ENCODE measurements at regions not wholly inside any gene's neighbourhood (a gene's known extent, or its start where the extent isn't known, plus 50 kb on each side); places are given as distances from the start of the nearest gene placed in this dataset.

- TF ChIP-seq CTCF (IDR thresholded peaks at IDR 0.05): no peak
- Histone ChIP-seq H3K27me3 (ENCODE audit: control insufficient read depth in 1 of 2, insufficient read depth in 2 of 2, low read length in 2 of 2) (no peaks in the 10 kb centered on the region), H3K4me3 (ENCODE audit: low read length) (no peak overlapping the region), H3K36me3 (ENCODE audit: insufficient read depth, low read length) (no peaks in the 10 kb centered on the region), H3K4me1 (ENCODE audit: insufficient read depth, low read length) (peaks cover 10% of the 10 kb centered on the region), H3K27ac (ENCODE audit: low read depth in 1 of 2, low read length in 2 of 2) (no peak overlapping the region), H3K9me3 (ENCODE audit: control insufficient read depth in 1 of 2, insufficient read depth in 1 of 2, low read length in 2 of 2) (no peaks in the 10 kb centered on the region)
- intact Hi-C loops (cut with DNase I, micrococcal nuclease): no loop called here
- POLR2A ChIA-PET: no interaction called here
- H3K27ac Mint-ChIP-seq: no peak overlapping the region
- DNase-seq: no peak
- H3K4me3 Mint-ChIP-seq: no peak overlapping the region
- CTCF ChIA-PET: no interaction called here
- peaks cover 19% of the 10 kb centered on the region for H3K4me1 Mint-ChIP-seq (ENCODE audit: low read depth)
- ATAC-seq (ENCODE audit: poor library complexity): no peak
- no peaks in the 10 kb centered on the region for H3K36me3 Mint-ChIP-seq (ENCODE audit: low read depth)
- H3K27me3 Mint-ChIP-seq: no peaks in the 10 kb centered on the region
- no peaks in the 10 kb centered on the region for H3K9me3 Mint-ChIP-seq
These were observed 155.3 kb upstream of the ALKAL2 start for GRCh38 chr2:443216-443615.

- no peaks in the 10 kb centered on the region for H3K36me3 ChIP-seq (ENCODE audit: insufficient read depth, low read length)
- no peaks in the 10 kb centered on the region for H3K9me3 Mint-ChIP-seq
- H3K27me3 ChIP-seq (ENCODE audit: control insufficient read depth in 1 of 2, insufficient read depth in 2 of 2, low read length in 2 of 2): no peaks in the 10 kb centered on the region
- no peak for DNase-seq
- no peak overlapping the region for H3K27ac ChIP-seq (ENCODE audit: low read depth in 1 of 2, low read length in 2 of 2)
- no peak for ATAC-seq (ENCODE audit: poor library complexity)
- H3K4me3 ChIP-seq (ENCODE audit: low read length): no peak overlapping the region
- H3K4me1 Mint-ChIP-seq (ENCODE audit: low read depth): peaks cover 32% of the 10 kb centered on the region
- no peaks in the 10 kb centered on the region for H3K9me3 ChIP-seq (ENCODE audit: control insufficient read depth in 1 of 2, insufficient read depth in 1 of 2, low read length in 2 of 2)
- CTCF ChIA-PET: no interaction called here
- peaks cover 27% of the 10 kb centered on the region for H3K4me1 ChIP-seq (ENCODE audit: insufficient read depth, low read length)
- no peaks in the 10 kb centered on the region for H3K27me3 Mint-ChIP-seq
- intact Hi-C loops (cut with DNase I, micrococcal nuclease): no loop called here
- TF ChIP-seq CTCF (IDR thresholded peaks at IDR 0.05): no peak
- no peak overlapping the region for H3K27ac Mint-ChIP-seq
- no peaks in the 10 kb centered on the region for H3K36me3 Mint-ChIP-seq (ENCODE audit: low read depth)
- POLR2A ChIA-PET: no interaction called here
- no peak overlapping the region for H3K4me3 Mint-ChIP-seq
These were observed 153.5 kb upstream of the ALKAL2 start for GRCh38 chr2:441258-442022.

GRCh38 chr2:440403-440740 lies 152.5 kb upstream of the ALKAL2 start:
- Mint-ChIP-seq H3K27me3 (no peaks in the 10 kb centered on the region), H3K9me3 (no peaks in the 10 kb centered on the region), H3K27ac (peak overlapping the region; percentile 29), H3K36me3 (ENCODE audit: low read depth) (no peaks in the 10 kb centered on the region), H3K4me3 (no peak overlapping the region), H3K4me1 (ENCODE audit: low read depth) (peaks cover 28% of the 10 kb centered on the region)
- Histone ChIP-seq H3K27ac (ENCODE audit: low read depth in 1 of 2, low read length in 2 of 2) (no peak overlapping the region), H3K36me3 (ENCODE audit: insufficient read depth, low read length) (no peaks in the 10 kb centered on the region), H3K4me3 (ENCODE audit: low read length) (no peak overlapping the region), H3K9me3 (ENCODE audit: control insufficient read depth in 1 of 2, insufficient read depth in 1 of 2, low read length in 2 of 2) (no peaks in the 10 kb centered on the region), H3K27me3 (ENCODE audit: control insufficient read depth in 1 of 2, insufficient read depth in 2 of 2, low read length in 2 of 2) (no peaks in the 10 kb centered on the region), H3K4me1 (ENCODE audit: insufficient read depth, low read length) (peaks cover 28% of the 10 kb centered on the region)
- DNase-seq (no peak), ATAC-seq (ENCODE audit: poor library complexity) (no peak)
- ChIA-PET POLR2A (no interaction called here), CTCF (no interaction called here)
- intact Hi-C loops (cut with DNase I, micrococcal nuclease): no loop called here
- TF ChIP-seq CTCF (IDR thresholded peaks at IDR 0.05): no peak

All from CD4-positive, alpha-beta T cell (primary cell).